SH-SY5Y (cell line): ENCODE measurements at regions not wholly inside any gene's neighbourhood (a gene's known extent, or its start where the extent isn't known, plus 50 kb on each side); places are given as distances from the start of the nearest gene placed in this dataset.

ENCODE experiments used
- GATA2 ChIP-seq: IDR thresholded peaks from 2 replicates; pipeline ENCODE4 v1.6.1; 2011; ENCODE audit warnings: mild to moderate bottlenecking, low read depth, low read length
- GATA3 ChIP-seq: IDR thresholded peaks from 2 replicates; pipeline ENCODE4 v1.6.1; 2011; ENCODE audit warnings: low read depth, mild to moderate bottlenecking, low read length, moderate library complexity

GRCh38 chr3:168884353-168884903 is 779.1 kb downstream of the MECOM start:
- TF ChIP-seq GATA2 (no peak), GATA3 (no peak)
